ENCODE measurements at regions not wholly inside any gene's neighbourhood (a gene's known extent, or its start where the extent isn't known, plus 50 kb on each side); places are given as distances from the start of the nearest gene placed in this dataset.
"Not testable (repeated sequence)": the region's sequence is repeated elsewhere in the genome, so short reads cannot be mapped to it uniquely, and the experiment has no call there.

DNA sequence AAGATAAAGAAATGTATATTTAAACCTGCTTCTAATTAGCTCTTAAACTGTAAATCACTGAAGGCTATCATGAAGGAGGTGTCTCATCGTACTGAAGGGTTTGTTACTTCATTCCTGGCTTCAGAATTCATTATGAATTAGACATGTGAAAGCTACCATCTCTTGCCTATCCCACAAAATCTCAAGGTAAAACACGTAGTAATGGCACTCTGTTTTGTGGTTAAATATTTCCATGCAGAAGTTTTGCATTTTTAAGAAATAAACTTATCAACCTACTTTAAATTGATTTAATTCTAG is 490.7 kb upstream of the NUDT12 start:
- H3K4me1 ChIP-seq, result no peaks in the 10 kb centered on the region
- H3K9me3 ChIP-seq, result no peaks in the 10 kb centered on the region
- no peak overlapping the region for H3K27ac ChIP-seq
- DNase-seq (ENCODE audit: low spot score), result no peak
- TF ChIP-seq, protein P1, sequence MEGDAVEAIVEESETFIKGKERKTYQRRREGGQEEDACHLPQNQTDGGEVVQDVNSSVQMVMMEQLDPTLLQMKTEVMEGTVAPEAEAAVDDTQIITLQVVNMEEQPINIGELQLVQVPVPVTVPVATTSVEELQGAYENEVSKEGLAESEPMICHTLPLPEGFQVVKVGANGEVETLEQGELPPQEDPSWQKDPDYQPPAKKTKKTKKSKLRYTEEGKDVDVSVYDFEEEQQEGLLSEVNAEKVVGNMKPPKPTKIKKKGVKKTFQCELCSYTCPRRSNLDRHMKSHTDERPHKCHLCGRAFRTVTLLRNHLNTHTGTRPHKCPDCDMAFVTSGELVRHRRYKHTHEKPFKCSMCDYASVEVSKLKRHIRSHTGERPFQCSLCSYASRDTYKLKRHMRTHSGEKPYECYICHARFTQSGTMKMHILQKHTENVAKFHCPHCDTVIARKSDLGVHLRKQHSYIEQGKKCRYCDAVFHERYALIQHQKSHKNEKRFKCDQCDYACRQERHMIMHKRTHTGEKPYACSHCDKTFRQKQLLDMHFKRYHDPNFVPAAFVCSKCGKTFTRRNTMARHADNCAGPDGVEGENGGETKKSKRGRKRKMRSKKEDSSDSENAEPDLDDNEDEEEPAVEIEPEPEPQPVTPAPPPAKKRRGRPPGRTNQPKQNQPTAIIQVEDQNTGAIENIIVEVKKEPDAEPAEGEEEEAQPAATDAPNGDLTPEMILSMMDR (IDR thresholded peaks at IDR 0.05), result no peak
- no peaks in the 10 kb centered on the region for H3K27me3 ChIP-seq
- no peak overlapping the region for H3K4me3 ChIP-seq
- no peaks in the 10 kb centered on the region for H3K36me3 ChIP-seq

DNA sequence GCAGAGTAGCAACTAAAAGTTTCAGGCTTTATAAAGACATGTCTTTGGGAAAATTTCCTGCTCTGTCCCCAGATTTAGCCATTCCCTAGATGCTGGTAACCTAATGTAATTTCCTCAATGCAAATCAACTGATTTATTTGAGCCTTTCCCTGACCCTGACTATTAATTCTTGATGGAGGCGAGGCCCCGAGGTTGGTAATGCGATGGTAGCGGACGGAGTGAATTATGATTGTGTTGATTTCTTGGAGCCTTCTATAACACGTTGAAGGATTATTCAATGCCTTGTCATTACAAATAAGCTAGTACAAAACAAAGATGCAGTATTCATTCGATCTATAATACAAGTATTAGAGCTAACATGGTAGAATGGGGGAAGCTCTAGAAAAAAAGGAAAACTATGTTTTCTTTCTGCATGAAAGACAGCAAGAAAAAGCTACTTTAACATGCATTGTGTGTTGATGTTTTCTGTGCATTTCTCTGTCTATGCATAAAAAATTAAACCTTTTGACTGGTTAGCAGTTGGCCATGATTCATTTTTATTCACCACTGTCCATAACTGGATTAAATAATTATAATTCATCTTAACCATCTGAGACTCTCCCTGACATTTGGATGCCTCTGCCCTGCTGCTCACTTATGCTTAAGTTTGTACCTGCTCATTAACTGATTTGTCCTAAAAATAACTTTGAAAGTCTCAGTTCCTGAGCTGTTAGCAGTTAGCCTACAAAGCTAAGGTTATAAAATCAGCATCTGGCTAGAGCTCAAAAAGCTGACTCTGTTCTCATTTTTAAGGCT is 490.2 kb upstream of the NUDT12 start:
- H3K27ac ChIP-seq, result no peak overlapping the region
- no peaks in the 10 kb centered on the region for H3K4me1 ChIP-seq
- H3K27me3 ChIP-seq, result no peaks in the 10 kb centered on the region
- H3K36me3 ChIP-seq, result no peaks in the 10 kb centered on the region
- H3K4me3 ChIP-seq, result no peak overlapping the region
- DNase-seq (ENCODE audit: low spot score), result no peak
- TF ChIP-seq, protein P1 (IDR thresholded peaks at IDR 0.05), result no peak
- no peaks in the 10 kb centered on the region for H3K9me3 ChIP-seq

DNA sequence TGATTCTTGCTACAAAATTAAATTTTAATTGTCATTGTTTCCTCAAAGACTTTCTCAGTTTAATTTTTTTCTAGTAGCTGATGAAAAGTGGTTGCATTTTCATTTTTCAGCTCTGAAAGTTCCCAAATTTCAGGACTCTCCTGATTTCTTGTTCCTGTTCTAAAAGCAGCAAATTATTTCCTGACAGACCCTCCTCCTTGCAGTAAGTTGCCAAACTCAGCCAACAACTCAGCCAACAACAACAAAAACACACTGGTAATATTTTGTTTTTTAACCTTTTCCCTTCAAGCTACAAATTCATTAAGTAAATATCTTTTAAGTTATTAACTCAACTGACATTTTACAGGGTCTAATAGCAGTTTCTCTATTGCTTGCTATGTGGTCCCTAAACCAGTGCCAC is 487.8 kb upstream of the NUDT12 start:
- Histone ChIP-seq H3K9me3 (no peaks in the 10 kb centered on the region), H3K27me3 (no peaks in the 10 kb centered on the region), H3K36me3 (no peaks in the 10 kb centered on the region), H3K4me1 (no peaks in the 10 kb centered on the region), H3K27ac (no peak overlapping the region), H3K4me3 (no peak overlapping the region)
- no peak for DNase-seq (ENCODE audit: low spot score)
- TF ChIP-seq, protein P1 (IDR thresholded peaks at IDR 0.05), result no peak

- TF ChIP-seq, protein P1 (IDR thresholded peaks at IDR 0.05), result no peak
- no peaks in the 10 kb centered on the region for H3K4me1 ChIP-seq
- H3K36me3 ChIP-seq, result no peaks in the 10 kb centered on the region
- no peaks in the 10 kb centered on the region for H3K9me3 ChIP-seq
- peak; percentile 49 for DNase-seq (ENCODE audit: low spot score)
- H3K27me3 ChIP-seq, result no peaks in the 10 kb centered on the region
- H3K4me3 ChIP-seq, result no peak overlapping the region
- no peak overlapping the region for H3K27ac ChIP-seq
Measured at GRCh38 chr5:104049752-104050151, 487.2 kb upstream of the NUDT12 start.

DNA sequence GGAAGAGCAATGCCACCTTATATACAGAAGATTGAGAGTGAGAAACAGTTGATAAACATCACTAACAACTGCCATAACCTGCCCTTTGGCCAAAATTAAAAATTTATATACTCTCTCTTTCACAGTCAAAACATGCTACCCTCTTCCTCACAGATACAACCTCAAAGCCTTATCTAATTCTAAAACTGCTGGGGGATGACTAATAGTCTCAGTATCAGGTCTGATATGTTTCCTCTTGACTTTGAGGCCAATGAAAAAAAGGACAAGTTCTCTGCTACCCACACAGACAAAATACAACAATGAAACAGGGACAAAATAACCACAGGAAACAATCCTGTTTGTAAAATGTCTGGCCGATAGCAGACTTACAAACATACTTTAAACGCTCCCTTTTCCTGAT is 485.6 kb upstream of the NUDT12 start:
- H3K27ac ChIP-seq, result no peak overlapping the region
- no peak for DNase-seq (ENCODE audit: low spot score)
- no peaks in the 10 kb centered on the region for H3K36me3 ChIP-seq
- H3K9me3 ChIP-seq, result no peaks in the 10 kb centered on the region
- no peaks in the 10 kb centered on the region for H3K4me1 ChIP-seq
- no peak overlapping the region for H3K4me3 ChIP-seq
- H3K27me3 ChIP-seq, result no peaks in the 10 kb centered on the region
- TF ChIP-seq, protein P1 (IDR thresholded peaks at IDR 0.05), result no peak

- Histone ChIP-seq H3K36me3 (no peaks in the 10 kb centered on the region), H3K27me3 (no peaks in the 10 kb centered on the region), H3K4me3 (no peak overlapping the region), H3K27ac (no peak overlapping the region), H3K4me1 (no peaks in the 10 kb centered on the region), H3K9me3 (no peaks in the 10 kb centered on the region)
- no peak for DNase-seq (ENCODE audit: low spot score)
- TF ChIP-seq, protein P1 (IDR thresholded peaks at IDR 0.05), result no peak
Measured at GRCh38 chr5:104045987-104046386, 483.4 kb upstream of the NUDT12 start.

GRCh38 chr5:104039871-104040270 is 477.3 kb upstream of the NUDT12 start:
- not testable (repeated sequence) for H3K27me3 ChIP-seq; H3K36me3 ChIP-seq; H3K9me3 ChIP-seq; DNase-seq (ENCODE audit: low spot score); H3K4me3 ChIP-seq; H3K4me1 ChIP-seq; H3K27ac ChIP-seq

DNA sequence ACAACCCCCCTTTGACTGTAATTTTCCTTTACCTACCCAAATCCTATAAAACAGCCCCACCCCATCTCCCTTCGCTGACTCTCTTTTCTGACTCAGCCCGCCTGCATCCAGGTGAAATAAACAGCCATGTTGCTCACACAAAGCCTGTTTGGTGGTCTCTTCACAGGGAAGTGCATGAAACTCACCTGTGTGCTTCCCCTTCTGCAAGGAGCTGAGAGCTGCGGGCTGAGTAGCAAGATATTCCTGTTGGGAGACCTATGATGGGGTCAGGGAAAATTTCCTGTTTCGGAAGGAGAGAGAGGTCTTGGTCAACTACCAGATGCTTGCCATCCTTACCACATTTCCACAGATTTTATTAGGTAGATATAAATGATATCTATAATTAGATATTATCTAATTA is 474.5 kb upstream of the NUDT12 start:
- H3K9me3 ChIP-seq; H3K27me3 ChIP-seq; DNase-seq (ENCODE audit: low spot score); H3K27ac ChIP-seq; H3K4me3 ChIP-seq; H3K4me1 ChIP-seq; H3K36me3 ChIP-seq: not testable (repeated sequence)

GRCh38 chr5:104033186-104033585 is 470.6 kb upstream of the NUDT12 start:
- H3K27me3 ChIP-seq; H3K4me3 ChIP-seq; H3K27ac ChIP-seq; H3K36me3 ChIP-seq; H3K4me1 ChIP-seq; DNase-seq (ENCODE audit: low spot score); H3K9me3 ChIP-seq: not testable (repeated sequence)
